Uterus (tissue), 2 donors: ENCODE measurements at regions not wholly inside any gene's neighbourhood (a gene's known extent, or its start where the extent isn't known, plus 50 kb on each side); places are given as distances from the start of the nearest gene placed in this dataset.

ENCODE experiments used
- POLR2A ChIP-seq, 2 donors: fragments of 450-650 bp; IDR thresholded peaks; one replicate each; pipeline ENCODE4 v1.6.1; 2016; ENCODE audit warnings: antibody characterized with exemption in 2 of 2, mild to moderate bottlenecking in 1 of 2, moderate library complexity in 1 of 2
- TF ChIP-seq, protein P1 (sequence below), 4 experiments: fragments of 200-600 bp in 2 of 4; fragments of 450-650 bp in 2 of 4; sonication (generic) in 2 of 4; IDR thresholded peaks; one replicate each; pipeline ENCODE4 v1.5.1; 2016 to 2019; ENCODE audit warnings: antibody characterized with exemption in 4 of 4, mild to moderate bottlenecking in 2 of 4, moderate library complexity in 1 of 4

- TF ChIP-seq, protein P1, sequence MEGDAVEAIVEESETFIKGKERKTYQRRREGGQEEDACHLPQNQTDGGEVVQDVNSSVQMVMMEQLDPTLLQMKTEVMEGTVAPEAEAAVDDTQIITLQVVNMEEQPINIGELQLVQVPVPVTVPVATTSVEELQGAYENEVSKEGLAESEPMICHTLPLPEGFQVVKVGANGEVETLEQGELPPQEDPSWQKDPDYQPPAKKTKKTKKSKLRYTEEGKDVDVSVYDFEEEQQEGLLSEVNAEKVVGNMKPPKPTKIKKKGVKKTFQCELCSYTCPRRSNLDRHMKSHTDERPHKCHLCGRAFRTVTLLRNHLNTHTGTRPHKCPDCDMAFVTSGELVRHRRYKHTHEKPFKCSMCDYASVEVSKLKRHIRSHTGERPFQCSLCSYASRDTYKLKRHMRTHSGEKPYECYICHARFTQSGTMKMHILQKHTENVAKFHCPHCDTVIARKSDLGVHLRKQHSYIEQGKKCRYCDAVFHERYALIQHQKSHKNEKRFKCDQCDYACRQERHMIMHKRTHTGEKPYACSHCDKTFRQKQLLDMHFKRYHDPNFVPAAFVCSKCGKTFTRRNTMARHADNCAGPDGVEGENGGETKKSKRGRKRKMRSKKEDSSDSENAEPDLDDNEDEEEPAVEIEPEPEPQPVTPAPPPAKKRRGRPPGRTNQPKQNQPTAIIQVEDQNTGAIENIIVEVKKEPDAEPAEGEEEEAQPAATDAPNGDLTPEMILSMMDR (IDR thresholded peaks at IDR 0.05): no peak
- no peak for TF ChIP-seq POLR2A (IDR thresholded peaks at IDR 0.05)
Observed at GRCh38 chr12:127081058-127081457, 1185.9 kb upstream of the TMEM132C start.
